ENCODE measurements at regions not wholly inside any gene's neighbourhood (a gene's known extent, or its start where the extent isn't known, plus 50 kb on each side); places are given as distances from the start of the nearest gene placed in this dataset.
"Not testable (repeated sequence)": the region's sequence is repeated elsewhere in the genome, so short reads cannot be mapped to it uniquely, and the experiment has no call there.

DNA sequence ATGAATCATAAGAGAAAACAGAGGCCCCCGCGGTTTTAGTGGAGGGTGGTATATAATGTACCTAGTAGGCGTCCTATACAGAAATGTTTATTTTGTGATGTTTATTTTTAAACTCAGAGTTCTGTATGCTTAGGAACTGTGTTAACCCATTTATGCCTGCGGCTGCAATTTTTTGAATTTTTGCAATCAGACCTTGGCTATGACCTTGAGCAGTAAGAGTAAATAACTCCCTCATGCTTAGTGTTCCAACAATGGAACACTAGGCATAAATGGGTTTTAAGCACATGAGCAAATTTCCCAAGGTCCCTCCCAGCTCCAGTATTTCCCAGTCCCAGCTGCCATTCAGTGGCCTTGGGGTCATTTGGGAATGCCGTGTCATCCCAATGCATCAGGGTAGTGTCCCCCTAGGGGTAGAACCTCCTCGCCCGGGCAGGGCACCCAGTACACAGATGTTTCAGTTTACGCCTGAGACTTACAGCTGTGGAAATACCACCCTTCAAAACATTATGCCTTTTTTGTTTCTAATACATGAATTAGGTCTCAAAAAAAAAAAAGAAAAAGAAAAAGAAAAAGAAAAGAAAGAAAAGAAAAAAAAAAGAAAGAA lies 605.8 kb upstream of the CDH11 start:
- DNase-seq (ENCODE audit: low read depth) = no peak

DNA sequence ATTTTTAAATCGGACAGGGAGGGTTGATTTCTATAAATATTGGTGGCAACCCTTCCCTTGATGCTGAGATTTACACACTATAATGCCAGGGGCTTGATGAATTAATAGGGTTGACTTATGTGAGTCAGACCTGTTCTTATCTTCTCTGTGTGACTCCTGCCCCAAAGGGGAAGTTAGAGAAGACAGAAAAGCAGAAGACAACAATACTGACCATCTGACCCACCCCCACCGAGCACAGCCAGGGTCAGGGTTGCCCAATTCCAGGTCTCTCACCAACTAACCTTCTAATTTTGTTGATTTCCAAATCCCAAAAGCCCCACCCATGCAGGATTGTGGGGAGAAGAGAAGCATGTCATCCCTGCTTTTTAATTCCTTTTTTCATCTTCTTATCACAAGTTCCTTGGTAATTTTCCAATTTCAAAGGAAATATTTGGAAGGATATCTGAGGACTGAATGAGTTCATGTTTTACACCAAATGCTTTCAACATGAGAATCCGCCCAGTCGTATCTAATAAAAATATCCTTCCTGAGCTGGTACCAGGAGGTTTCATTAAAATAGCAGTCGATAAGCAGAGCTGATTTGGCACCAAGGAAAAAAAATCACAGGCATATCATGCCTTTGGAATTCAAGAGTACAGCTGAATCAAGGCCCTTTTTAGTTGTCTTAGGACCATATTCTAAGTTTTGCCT lies 603.4 kb upstream of the CDH11 start:
- DNase-seq (ENCODE audit: low read depth) = no peak

DNA sequence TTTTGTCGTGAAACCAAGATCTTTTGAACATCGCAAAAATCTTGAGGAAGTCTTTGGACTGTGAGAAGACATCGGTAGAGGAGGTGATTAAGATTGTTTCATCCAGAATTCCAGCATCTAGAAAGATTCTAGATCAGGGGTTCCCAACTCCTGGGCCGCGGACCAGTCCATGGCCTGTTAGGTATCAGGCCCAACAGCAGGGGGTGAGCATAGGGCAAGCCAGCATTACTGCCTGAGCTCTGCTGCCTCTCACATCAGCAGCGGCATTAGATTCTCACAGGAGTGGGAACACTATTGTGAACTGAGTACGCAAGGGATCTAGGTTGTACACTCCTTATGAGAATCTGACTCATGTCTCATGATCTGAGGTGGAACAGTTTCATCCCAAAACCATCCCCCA lies 600.6 kb upstream of the CDH11 start:
- DNase-seq (ENCODE audit: low read depth) = no peak

DNA sequence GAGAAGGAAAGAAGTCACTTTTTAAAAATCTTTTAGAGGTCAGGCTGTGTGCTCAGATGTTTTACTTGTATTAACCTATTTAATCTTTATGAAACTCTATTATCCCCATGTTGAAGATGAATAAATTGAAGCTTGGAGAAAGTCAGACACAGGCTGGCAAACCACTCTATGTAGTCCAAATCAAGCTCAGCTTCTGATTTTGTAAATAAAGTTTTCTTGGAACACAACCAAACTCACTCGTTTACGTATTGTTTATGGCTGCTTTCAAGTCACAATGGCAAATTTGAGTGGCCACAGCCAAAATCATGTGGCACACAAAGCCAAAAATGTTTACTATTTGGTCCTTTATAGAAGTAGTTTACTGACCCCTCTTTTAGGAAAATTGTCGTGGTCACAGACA lies 596.0 kb upstream of the CDH11 start:
- no peak for DNase-seq (ENCODE audit: low read depth)

DNA sequence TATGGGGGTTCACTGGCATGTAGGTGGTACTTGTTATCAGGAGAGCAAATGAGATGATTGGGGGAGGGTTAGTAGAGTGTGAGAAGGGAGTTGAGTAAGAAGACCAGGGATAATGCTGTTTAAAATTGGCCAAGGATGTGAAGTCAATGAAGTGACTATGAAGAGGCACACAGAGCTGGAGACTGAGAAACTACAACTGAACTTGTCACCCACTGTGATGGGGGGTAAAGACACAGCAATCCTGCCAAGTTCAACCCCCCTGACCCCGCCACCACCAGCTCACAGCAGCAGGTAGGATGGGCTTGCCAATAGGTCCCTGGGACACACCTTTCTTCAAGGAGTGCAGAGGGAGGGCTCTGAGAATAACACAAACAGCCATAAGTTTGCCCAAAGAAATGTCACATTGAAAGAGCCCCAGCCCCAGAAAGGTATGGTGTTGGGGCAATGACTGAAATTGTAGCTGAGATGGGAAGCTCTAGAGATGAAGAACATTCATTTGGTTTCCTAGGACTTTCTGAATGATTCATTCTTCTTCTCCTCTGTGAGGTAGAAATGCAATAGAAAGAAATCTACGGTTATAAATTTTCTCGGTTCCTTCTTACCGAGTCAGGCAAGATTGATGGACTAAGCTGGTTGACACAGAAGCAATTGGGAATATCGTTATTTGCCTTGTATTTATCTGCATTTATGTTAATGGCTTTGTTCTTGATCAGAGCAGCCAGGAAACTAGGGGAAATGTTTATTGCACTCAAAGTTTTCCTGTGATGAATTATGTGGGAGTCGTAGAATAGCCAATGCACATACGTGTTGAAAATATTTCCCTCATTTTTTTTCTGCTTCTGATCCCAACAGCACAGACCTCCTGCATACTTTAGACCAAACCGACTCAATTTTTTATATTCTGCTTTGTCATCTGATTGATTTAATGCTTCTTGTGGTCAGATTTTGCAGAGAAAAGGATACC lies 595.2 kb upstream of the CDH11 start:
- DNase-seq (ENCODE audit: low read depth) = no peak

DNA sequence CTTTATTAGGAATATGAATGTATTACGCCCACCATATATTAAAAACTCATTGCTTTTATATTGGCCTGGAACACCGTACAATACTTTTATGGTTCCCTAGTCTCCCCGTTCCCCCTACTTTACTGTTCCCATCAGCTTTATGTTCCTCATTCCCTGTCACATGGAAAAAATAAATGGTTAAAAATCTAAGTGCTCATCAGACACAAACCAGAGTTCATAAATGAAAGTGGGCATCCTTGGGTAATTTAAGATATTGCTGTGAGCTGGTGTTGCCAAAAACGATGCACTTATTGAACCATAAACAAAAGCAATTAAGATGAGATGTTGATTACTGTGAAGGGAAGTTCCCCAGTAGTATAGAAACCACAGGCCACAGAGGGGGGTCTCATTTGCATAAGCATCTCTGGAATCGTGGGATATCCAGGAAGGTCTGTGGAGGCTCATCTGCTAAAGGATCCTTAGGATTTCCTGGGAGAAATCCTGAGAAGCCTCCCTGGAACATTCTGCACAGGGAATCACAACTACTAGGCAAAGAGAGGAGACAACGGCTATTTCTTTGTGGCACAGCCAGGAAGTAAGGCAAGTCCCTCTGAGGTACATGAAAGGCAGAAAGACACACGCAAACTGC lies 591.4 kb upstream of the CDH11 start:
- no peak for DNase-seq (ENCODE audit: low read depth)

DNA sequence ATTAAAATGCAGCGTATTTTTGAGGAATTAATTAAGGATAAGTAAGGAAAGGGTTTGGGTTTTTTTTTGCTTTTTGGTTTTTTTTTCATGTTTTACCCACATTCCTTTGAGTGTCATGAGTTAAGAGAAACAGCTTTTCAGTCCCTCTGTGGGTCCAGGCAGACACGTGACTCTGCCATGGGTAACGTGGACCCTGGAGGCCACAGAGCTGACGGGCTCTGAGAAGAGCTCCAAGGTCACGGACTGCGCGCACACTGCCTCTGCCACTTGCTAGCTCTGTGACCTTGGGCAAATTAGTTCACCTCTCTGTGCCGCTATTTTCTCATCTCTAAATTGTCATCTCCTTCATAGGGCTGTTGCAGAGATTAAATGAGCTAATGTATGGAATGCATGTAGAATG lies 588.2 kb upstream of the CDH11 start:
- no peak for DNase-seq (ENCODE audit: low read depth)

DNA sequence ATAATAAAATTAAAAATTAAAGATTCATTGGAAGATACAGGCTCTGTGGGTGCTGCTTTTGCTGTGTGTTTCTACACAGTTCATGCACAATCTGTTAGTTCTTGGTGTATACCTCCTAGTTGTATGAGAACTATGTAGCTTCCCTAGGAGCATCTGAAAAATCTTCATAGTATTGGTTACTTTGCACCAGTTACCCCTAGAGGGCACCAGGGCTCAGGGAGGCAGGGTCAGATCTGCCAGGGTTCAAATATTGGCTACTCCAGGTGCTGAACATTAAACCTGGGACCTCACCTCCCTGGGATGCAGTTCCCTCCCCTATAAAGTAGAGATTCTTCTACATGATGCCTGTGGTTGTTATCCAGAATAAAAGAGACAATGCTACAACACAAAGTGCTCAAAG lies 583.0 kb upstream of the CDH11 start:
- no peak for DNase-seq (ENCODE audit: low read depth)

DNA sequence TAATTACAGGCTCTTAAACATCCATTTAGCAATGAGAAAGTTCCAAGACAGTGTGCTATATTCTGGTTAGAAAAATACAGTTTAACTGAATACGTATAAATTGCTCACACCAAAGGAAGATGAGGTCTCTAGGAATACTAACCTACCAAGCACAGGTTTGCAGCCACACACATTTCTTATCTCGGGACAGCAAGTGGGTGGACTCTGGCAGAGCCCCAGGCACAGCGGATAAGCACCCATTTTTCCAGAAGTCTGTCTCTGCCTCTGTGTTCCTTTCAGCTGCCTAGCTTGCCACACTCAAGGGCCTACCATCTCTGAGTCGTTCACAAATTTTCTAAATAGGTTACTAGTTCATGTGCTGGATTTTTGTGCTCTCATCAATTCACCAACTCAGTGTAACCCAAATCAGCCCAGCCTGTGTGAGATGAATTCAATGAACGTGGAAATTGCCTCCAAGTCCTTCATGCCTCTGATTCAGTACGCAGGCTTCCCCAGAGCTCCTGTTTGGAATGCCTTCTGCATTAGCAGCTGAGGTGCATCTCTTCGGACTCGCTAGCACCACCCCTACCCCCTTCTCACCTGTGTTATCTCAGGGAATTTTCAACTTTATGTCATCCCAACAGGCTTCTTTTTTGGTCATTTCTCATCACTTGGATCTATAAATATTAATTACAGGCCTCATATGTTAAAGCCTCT lies 581.0 kb upstream of the CDH11 start:
- no peak for DNase-seq (ENCODE audit: low read depth)

DNA sequence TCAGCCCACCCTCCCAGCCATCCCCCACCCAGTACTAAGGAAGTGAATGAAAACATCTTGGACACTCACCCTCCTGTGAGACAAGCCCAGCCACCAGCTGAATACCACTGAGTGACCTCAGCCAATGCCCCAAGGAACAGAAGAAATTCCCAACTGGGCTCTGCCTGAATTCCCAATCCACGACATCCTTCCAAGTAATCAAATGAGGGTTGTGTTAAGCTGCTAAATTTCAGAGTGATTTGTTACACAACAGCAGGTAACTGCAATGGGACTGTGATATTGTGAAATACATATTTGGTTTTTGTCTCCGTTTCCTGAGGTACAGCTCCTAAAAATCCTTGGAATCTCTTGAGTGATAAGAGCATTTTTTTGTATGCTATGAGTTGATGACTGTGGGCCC lies 578.7 kb upstream of the CDH11 start:
- DNase-seq (ENCODE audit: low read depth) = no peak

DNA sequence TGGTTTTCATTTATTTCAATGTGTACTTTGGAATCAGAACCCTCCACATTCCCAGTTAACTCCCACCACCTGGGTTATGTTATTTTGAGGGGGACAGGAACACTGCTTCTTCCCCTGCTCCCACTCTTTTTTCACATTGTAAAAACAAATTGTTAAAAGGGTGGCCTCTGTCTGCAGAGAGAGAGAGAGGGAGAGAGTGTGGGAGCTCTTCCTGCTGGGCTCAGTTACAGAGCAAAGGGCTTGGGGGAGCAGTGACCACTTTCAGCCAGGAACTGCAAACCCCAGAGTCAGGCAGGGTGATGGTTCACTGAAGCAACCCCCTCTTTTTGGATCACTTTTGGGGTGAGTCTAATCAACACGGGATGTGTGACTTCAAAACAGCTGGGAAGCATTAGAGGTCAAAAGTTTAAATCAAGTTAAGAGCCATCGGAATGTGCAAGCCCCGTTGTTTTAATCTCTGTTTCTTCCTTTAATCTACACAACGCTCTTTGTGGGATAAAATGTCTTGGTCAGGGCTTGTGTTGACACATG lies 577.0 kb upstream of the CDH11 start:
- no peak for DNase-seq (ENCODE audit: low read depth)

DNA sequence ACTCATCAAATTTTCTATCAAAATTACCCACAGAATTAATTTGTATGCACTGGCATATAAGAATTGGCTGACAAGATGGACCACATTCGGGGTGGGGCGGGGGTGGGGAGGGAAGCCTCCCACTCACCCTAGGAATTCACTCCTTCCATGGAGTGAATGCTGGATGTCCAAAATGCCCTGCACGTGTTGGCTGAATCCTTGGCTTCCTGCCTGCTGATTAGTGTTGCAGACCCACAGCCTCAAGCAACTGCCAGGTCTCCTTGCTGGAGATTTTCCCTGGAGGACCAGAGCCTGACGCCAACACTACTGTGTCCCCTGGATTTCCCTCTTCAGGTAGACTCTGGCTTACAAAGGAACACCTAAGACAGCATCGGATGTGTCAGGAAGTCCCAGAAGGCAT lies 575.7 kb upstream of the CDH11 start:
- DNase-seq (ENCODE audit: low read depth) = no peak

DNA sequence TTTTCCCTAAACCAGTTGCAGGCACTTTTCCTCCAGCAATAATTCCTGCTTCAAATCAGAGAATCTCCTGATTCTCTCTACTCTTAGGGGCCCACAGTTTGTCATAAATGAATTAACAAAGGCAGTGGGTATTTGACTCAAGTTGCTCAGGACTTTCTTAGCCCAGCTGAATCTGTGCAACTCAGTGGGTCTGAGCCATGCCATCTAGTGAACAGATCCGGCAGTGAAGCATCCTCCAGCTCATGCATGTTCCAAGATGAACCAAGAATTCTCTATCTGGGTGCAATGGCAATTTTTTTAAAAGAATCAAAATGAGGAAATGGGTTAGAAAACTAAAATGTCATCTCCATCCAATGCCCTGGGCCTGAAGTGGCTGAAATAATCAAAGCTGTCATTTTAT lies 575.2 kb upstream of the CDH11 start:
- DNase-seq (ENCODE audit: low read depth) = no peak

DNA sequence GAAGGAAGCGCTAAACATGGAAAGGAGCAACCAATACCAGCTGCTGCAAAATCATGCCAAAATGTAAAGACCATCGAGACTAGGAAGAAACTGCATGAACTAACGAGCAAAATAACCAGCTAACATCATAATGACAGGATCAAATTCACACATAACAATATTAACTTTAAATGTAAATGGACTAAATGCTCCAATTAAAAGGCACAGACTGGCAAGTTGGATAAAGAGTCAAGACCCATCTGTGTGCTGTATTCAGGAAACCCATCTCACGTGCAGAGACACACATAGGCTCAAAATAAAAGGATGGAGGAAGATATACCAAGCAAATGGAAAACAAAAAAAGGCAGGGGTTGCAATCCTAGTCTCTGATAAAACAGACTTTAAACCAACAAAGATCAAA lies 570.0 kb upstream of the CDH11 start:
- DNase-seq (ENCODE audit: low read depth) = not testable (repeated sequence)

DNA sequence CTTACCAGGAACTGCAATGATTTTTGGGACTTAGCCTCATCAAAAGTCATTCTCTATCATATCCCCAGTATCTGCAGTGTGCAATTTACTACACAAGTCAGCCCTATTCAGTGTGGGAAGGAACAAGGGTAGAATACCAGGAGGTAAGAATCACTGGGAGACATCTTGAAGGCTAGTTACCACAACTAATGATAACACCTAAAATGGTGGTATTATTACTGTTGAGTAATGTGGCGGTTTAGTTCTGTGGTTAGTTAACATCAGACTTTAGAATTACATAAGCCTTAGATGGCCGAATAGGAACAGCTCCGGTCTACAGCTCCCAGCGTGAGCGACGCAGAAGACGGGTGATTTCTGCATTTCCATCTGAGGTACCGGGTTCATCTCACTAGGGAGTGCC lies 567.9 kb upstream of the CDH11 start:
- DNase-seq (ENCODE audit: low read depth) = no peak

DNA sequence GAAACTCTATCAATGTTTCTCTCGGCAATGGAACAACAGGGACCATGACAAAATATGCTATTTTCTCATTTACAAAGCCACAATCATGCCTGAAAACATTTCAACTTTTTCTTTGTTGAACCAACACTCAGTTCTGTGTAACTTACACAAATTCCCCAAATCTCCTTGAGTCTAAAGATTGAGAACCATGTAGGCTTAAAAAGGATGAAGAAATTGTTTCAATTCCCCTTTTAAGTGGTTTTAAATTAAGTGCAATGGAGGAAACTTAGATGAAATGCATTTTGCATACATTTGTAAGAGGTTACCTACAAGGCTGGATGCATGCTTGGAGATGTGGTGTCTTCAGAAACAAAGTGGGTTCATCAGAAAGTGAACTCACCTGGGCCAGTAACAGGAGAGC lies 566.4 kb upstream of the CDH11 start:
- DNase-seq (ENCODE audit: low read depth) = no peak

DNA sequence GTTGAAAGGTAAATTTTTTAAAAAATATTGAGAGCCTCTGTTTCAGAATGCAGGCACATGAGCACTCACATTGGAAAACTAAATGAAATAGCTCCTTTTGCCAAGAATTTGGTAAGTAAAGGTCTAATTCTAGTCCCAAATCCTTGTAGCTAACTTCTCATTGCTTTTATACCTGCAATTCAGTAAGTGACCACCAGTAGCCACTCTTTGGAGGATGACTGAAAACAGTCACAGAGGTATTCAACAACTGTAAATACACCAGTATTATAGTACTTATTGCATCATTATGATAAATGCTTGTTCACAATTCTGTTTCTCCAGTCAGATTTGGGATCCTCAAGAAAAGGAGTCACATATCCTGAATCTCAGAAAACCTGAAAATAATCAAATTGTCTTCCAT lies 562.4 kb upstream of the CDH11 start:
- no peak for DNase-seq (ENCODE audit: low read depth)

DNA sequence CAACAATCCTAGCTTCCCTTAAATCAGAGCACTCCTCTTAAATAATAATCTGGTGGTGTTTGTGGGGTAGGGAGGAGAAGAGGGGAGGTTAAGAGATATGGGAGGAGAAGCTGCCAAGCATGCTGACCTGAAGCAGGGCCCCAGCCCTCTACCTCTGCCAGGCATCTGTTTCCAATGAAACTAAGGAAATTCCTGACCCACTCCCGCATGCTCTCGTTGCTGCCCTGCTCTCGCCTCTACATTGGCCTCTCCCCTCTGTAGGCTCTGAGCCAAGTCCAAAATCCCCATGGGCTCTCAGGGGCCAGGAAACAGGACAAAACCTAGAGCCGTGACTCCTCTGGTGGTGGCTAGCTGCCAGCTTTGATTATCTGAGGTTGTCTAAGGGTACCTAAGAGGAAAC lies 559.5 kb upstream of the CDH11 start:
- DNase-seq (ENCODE audit: low read depth) = no peak

DNA sequence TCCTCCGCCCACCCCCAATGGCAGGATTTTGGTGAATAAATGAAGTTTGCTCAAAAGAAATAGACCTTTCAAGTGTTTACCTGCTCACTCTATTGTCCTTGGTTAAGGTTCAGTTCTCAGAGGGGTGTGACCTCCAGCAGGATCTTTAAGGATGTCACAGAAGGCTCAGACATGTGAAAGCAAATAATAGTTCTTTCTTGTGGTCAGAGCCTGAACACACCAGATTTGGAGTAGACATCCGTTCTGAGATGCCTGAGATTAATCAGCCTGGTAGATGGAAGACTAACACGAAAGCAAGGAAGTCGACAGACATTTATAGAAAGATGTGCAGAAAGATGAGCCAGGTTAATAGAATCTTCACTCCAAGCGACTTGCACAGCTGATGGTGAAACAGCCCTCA lies 557.9 kb upstream of the CDH11 start:
- DNase-seq (ENCODE audit: low read depth) = no peak

DNA sequence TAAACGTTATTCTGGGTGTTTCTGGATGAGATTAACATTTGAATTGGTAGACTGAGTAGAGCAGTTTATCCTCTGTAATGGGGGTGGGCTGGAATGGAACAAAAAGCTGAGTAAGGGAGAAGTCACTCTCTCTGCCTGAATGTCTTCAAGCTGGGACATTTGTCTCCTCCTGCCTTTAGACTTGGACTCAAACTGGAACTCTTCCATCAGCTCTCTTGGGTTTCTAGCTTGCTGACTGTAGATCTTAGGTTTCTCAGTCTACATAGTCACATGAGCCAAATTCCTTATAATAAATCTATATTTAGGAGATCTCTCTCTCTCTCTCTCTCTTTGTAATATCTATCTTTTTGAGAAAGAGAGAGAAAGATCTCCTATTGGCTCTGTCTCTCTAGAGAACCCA lies 553.3 kb upstream of the CDH11 start:
- no peak for DNase-seq (ENCODE audit: low read depth)

DNA sequence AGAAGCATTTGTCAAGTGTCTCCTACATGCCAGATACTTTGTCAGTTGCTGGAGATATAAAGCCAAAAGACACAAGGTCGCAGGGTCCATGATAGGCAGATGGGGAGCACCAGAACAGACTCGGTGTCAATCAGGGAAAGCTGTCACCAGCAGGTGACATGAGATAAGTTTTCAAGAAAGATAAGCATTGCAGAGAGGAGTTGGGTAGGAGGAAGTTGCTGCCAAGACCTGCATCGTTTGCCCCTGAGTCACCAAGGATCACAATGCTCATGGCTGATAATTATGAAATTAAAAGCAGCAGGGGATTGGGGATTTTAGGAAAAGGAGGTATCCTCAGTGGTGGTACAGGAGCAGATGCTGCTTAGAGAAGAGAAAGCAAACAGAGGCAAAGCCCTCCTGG lies 551.1 kb upstream of the CDH11 start:
- DNase-seq (ENCODE audit: low read depth) = peak; percentile 6

DNA sequence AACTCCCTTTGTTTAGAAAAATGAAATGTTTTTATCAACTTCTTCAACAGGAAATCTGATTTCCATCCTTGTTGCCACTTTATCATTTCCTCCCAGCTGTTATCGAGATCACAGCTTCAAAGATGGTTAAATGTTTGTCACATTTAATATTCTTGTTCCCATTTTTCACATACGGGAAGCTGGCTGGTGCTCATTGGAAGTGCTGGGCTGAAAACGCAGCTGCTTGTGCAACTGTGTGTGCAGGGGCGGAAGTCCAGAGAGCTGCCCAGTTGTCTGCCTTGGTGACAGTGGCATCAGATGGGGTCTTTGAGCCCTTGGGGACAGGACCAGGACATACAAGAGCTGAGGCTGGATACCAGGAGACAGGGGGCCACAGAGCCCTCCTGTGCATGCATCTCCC lies 549.2 kb upstream of the CDH11 start:
- DNase-seq (ENCODE audit: low read depth) = no peak

All from fibroblast of gingiva (primary cell).